SK-N-MC (cell line): ENCODE measurements at regions not wholly inside any gene's neighbourhood (a gene's known extent, or its start where the extent isn't known, plus 50 kb on each side); places are given as distances from the start of the nearest gene placed in this dataset.
"Not testable (repeated sequence)": the region's sequence is repeated elsewhere in the genome, so short reads cannot be mapped to it uniquely, and the experiment has no call there.

Source experiments
- EZH2 ChIP-seq: fragments of 200-600 bp; sonication (generic); IDR thresholded peaks from one replicate; pipeline ENCODE4 v1.6.1; 2017; ENCODE audit warnings: antibody characterized with exemption
- POLR2AphosphoS5 ChIP-seq: IDR thresholded peaks from 2 replicates; pipeline ENCODE4 v1.6.1; 2012; ENCODE audit warnings: mild to moderate bottlenecking, low read depth, low read length, borderline replicate concordance

GRCh38 chr1:105631153-105631744, 1425.2 kb upstream of the PRMT6 start:
- not testable (repeated sequence) for TF ChIP-seq POLR2AphosphoS5, EZH2
